H1 (cell line): ENCODE measurements at regions not wholly inside any gene's neighbourhood (a gene's known extent, or its start where the extent isn't known, plus 50 kb on each side); places are given as distances from the start of the nearest gene placed in this dataset.

ENCODE experiments used
- CTCF ChIA-PET: fragments of 300-600 bp; sonication (Branson Sonifier 250); formaldehyde crosslinking; loops from one replicate; lab custom pipeline; 2021; ENCODE audit not compliant: partially characterized antibody; lab: Charles Lee
- POLR2A ChIA-PET: fragments of 300-600 bp; sonication (Branson Sonifier 250); formaldehyde crosslinking; loops from one replicate; lab custom pipeline; 2021; ENCODE audit warnings: inconsistent platforms; ENCODE audit not compliant: partially characterized antibody; lab: Charles Lee
- DNase-seq, 2 experiments: peaks; one replicate each; pipeline versions ENCODE4 v3.0.0 to v3.0.0-alpha.2; 2010 to 2022; ENCODE audit warnings: low spot score in 2 of 2, low read depth in 1 of 2, mixed read lengths in 1 of 2
- FAIRE-seq: peaks from 2 replicates; lab custom pipeline; 2011; peaks lifted over from hg19 to GRCh38; lab: Jason Lieb, UNC
- H2AFZ ChIP-seq: 2 replicates; pipeline ENCODE4 v1.8.1; 2012; ENCODE audit warnings: low read length, inconsistent platforms
- H2AK5ac ChIP-seq: 2 replicates; pipeline ENCODE4 v1.6.1; 2013; ENCODE audit warnings: low read depth, low read length
- H2BK120ac ChIP-seq: replicated peaks from 2 replicates; pipeline ENCODE3; 2013; ENCODE audit warnings: low read depth, low read length, inconsistent platforms
- H2BK12ac ChIP-seq: 2 replicates; pipeline ENCODE4 v1.6.1; 2013; ENCODE audit warnings: low read depth, low read length
- H2BK15ac ChIP-seq: 2 replicates; pipeline ENCODE4 v1.6.1; 2013; ENCODE audit warnings: low read length
- H2BK20ac ChIP-seq: 2 replicates; pipeline ENCODE4 v1.6.1; 2013; ENCODE audit warnings: low read length
- H2BK5ac ChIP-seq: 2 replicates; pipeline ENCODE4 v1.6.1; 2013; ENCODE audit warnings: low read depth, low read length
- H3K14ac ChIP-seq: 2 replicates; pipeline ENCODE4 v1.6.1; 2013; ENCODE audit warnings: inconsistent platforms; ENCODE audit not compliant: insufficient read length
- H3K18ac ChIP-seq: 2 replicates; pipeline ENCODE4 v1.6.1; 2013; ENCODE audit warnings: low read length; ENCODE audit errors: extremely low read depth
- H3K23ac ChIP-seq: 2 replicates; pipeline ENCODE4 v1.6.1; 2013; ENCODE audit warnings: inconsistent platforms; ENCODE audit not compliant: insufficient read length
- H3K23me2 ChIP-seq: 2 replicates; pipeline ENCODE4 v1.6.1; 2013; ENCODE audit warnings: low read depth, low read length
- H3K27ac ChIP-seq: 2 replicates; pipeline ENCODE4 v1.6.1; 2011; ENCODE audit warnings: low read depth, low read length, inconsistent platforms
- H3K27me3 ChIP-seq, 4 experiments: replicated peaks in 1 of 4; 1 replicate in 1 of 4; 2 replicates in 3 of 4; pipeline versions ENCODE4 v1.6.1 to v1.8.1; 2011 to 2013; ENCODE audit warnings: low read length in 3 of 4, mild to moderate bottlenecking in 3 of 4, inconsistent platforms in 2 of 4, mixed read lengths in 2 of 4, moderate library complexity in 1 of 4; ENCODE audit not compliant: control insufficient read depth in 3 of 4, insufficient read depth in 3 of 4; ENCODE audit errors: extremely low read depth in 1 of 4
- H3K36me3 ChIP-seq, 4 experiments: 2 replicates each; pipeline versions ENCODE4 v1.6.1 to v1.8.1; 2011 to 2013; ENCODE audit warnings: mild to moderate bottlenecking in 4 of 4, low read length in 3 of 4, moderate library complexity in 2 of 4, control low read depth in 1 of 4, inconsistent platforms in 1 of 4; ENCODE audit not compliant: insufficient read depth in 4 of 4, control insufficient read depth in 2 of 4
- H3K4ac ChIP-seq: replicated peaks from 2 replicates; pipeline ENCODE3; 2013; ENCODE audit warnings: low read length, low read depth, mixed read lengths, inconsistent platforms; ENCODE audit not compliant: insufficient read length
- H3K4me1 ChIP-seq, 4 experiments: replicated peaks in 1 of 4; 1 replicate in 1 of 4; 2 replicates in 3 of 4; pipeline versions ENCODE4 v1.6.1 to v1.8.1; 2011 to 2013; ENCODE audit warnings: low read length in 3 of 4, inconsistent platforms in 2 of 4, mixed read lengths in 1 of 4; ENCODE audit not compliant: insufficient read depth in 4 of 4, control insufficient read depth in 3 of 4
- H3K4me2 ChIP-seq, 2 experiments: 2 replicates each; pipeline versions ENCODE4 v1.6.1 to v1.8.1; 2011 to 2013; ENCODE audit warnings: low read depth in 2 of 2, low read length in 2 of 2, control low read depth in 1 of 2, inconsistent platforms in 1 of 2, mild to moderate bottlenecking in 1 of 2; ENCODE audit not compliant: insufficient read depth in 1 of 2
- H3K4me3 ChIP-seq, 4 experiments: fragments of 200-600, 300-600 bp in 1 of 4; sonication (generic), shearing (Covaris generic), sonication (Bioruptor Twin) in 1 of 4; 2 replicates each; pipeline versions ENCODE4 v1.5.1 to v1.8.1; 2011 to 2016; ENCODE audit warnings: low read length in 4 of 4, low read depth in 3 of 4, control low read depth in 2 of 4, inconsistent platforms in 2 of 4, mild to moderate bottlenecking in 2 of 4, mixed read lengths in 1 of 4, moderate library complexity in 1 of 4; ENCODE audit not compliant: insufficient read depth in 2 of 4; ENCODE audit errors: extremely low read depth in 1 of 4
- H3K56ac ChIP-seq: replicated peaks from 2 replicates; pipeline ENCODE3; 2013; ENCODE audit warnings: low read depth, mild to moderate bottlenecking, mixed read lengths, low read length, inconsistent platforms; ENCODE audit not compliant: insufficient read length
- H3K79me1 ChIP-seq: 2 replicates; pipeline ENCODE4 v1.6.1; 2013; ENCODE audit warnings: low read depth, low read length, control low read depth
- H3K79me2 ChIP-seq, 2 experiments: 2 replicates each; pipeline versions ENCODE4 v1.6.1 to v1.8.1; 2012 to 2013; ENCODE audit warnings: low read length in 2 of 2, mild to moderate bottlenecking in 2 of 2, inconsistent platforms in 1 of 2; ENCODE audit not compliant: insufficient read depth in 2 of 2, control insufficient read depth in 1 of 2
- H3K9ac ChIP-seq, 4 experiments: replicated peaks in 1 of 4; 1 replicate in 1 of 4; 2 replicates in 3 of 4; pipeline versions ENCODE4 v1.6.1 to v1.8.1; 2011 to 2013; ENCODE audit warnings: low read depth in 3 of 4, low read length in 3 of 4, control low read depth in 2 of 4, mild to moderate bottlenecking in 2 of 4, moderate library complexity in 2 of 4, inconsistent platforms in 1 of 4; ENCODE audit errors: extremely low read depth in 1 of 4
- H3K9me3 ChIP-seq, 2 experiments: 2 replicates each; pipeline versions ENCODE4 v1.6.1 to v1.8.1; 2012 to 2013; ENCODE audit warnings: mild to moderate bottlenecking in 2 of 2, moderate library complexity in 2 of 2, control low read depth in 1 of 2, inconsistent platforms in 1 of 2, low read depth in 1 of 2, low read length in 1 of 2, mixed read lengths in 1 of 2; ENCODE audit not compliant: insufficient read depth in 2 of 2
- H4K20me1 ChIP-seq, 2 experiments: replicated peaks in 1 of 2; 2 replicates each; pipeline versions ENCODE3 to v1.8.1; 2011 to 2013; ENCODE audit warnings: inconsistent platforms in 2 of 2, low read length in 2 of 2, mild to moderate bottlenecking in 1 of 2; ENCODE audit not compliant: insufficient read depth in 2 of 2, control insufficient read depth in 1 of 2
- H4K5ac ChIP-seq: 2 replicates; pipeline ENCODE4 v1.6.1; 2013; ENCODE audit warnings: low read length, low read depth, mixed read lengths, inconsistent platforms; ENCODE audit not compliant: insufficient read length
- H4K8ac ChIP-seq: 2 replicates; pipeline ENCODE4 v1.8.0; 2013; ENCODE audit warnings: mild to moderate bottlenecking, moderate library complexity, low read length, inconsistent platforms; ENCODE audit not compliant: insufficient read depth; ENCODE audit errors: extremely low read depth
- H4K91ac ChIP-seq: replicated peaks from 2 replicates; pipeline ENCODE3; 2013; ENCODE audit warnings: low read length, mixed read lengths, inconsistent platforms; ENCODE audit not compliant: insufficient read length
- BCL11A ChIP-seq, 2 experiments: IDR thresholded peaks; one replicate each; pipeline ENCODE4 v1.6.1; 2011; ENCODE audit warnings: low read depth in 2 of 2, low read length in 2 of 2, mild to moderate bottlenecking in 2 of 2
- E2F6 ChIP-seq: IDR thresholded peaks from 2 replicates; pipeline ENCODE4 v1.6.1; 2012; ENCODE audit warnings: inconsistent platforms
- JUN ChIP-seq: IDR thresholded peaks from 2 replicates; pipeline ENCODE4 v1.6.1; 2011; ENCODE audit warnings: low read depth, mild to moderate bottlenecking, improper control_type of control experiment, low read length
- KDM1A ChIP-seq: fragments of 200-600, 300-600 bp; sonication (generic); IDR thresholded peaks from 2 replicates; pipeline ENCODE4 v1.7.1; 2016; ENCODE audit warnings: mild to moderate bottlenecking, low read length, borderline replicate concordance
- RNF2 ChIP-seq: fragments of 200-900, 300-1000 bp; sonication (generic); IDR thresholded peaks from 2 replicates; pipeline ENCODE4 v1.7.1; 2016; ENCODE audit warnings: borderline replicate concordance, low read depth, mild to moderate bottlenecking, antibody characterized with exemption, low read length; ENCODE audit not compliant: poor library complexity, severe bottlenecking; ENCODE audit errors: missing control alignments
- RXRA ChIP-seq: IDR thresholded peaks from 2 replicates; pipeline ENCODE4 v1.6.1; 2011; ENCODE audit warnings: low read depth, mild to moderate bottlenecking, low read length, moderate library complexity; ENCODE audit not compliant: insufficient read depth
- SIRT6 ChIP-seq: IDR thresholded peaks from one replicate; pipeline ENCODE4 v1.7.1; 2012; ENCODE audit warnings: low read length, inconsistent platforms
- SP2 ChIP-seq: IDR thresholded peaks from 2 replicates; pipeline ENCODE4 v1.6.1; 2012; ENCODE audit warnings: mild to moderate bottlenecking, low read length, inconsistent platforms
- TCF12 ChIP-seq: IDR thresholded peaks from 2 replicates; pipeline ENCODE4 v1.6.1; 2011; ENCODE audit warnings: low read depth, mild to moderate bottlenecking, low read length
- WGBS, 2 experiments: shearing (Covaris generic) in 1 of 2; methylation state at CpG; one replicate each; pipeline versions ENCODE4 v1.1.6 to v1.1.7; 2013 to 2015; ENCODE audit warnings: low lambda C conversion rate in 2 of 2, mixed read lengths in 2 of 2, inconsistent platforms in 1 of 2, low coverage in 1 of 2, missing lambda C conversion rate in 1 of 2; ENCODE audit not compliant: insufficient replicate concordance in 2 of 2, insufficient coverage in 1 of 2, insufficient read length in 1 of 2; ENCODE audit errors: extremely low coverage in 1 of 2, missing lambda C conversion rate in 1 of 2; 5-methylcytosine and 5-hydroxymethylcytosine counted together

- H3K56ac ChIP-seq = no peak overlapping the region
- no peak for FAIRE-seq
Measured at GRCh38 chr13:37277435-37278144, 172.1 kb upstream of the CSNK1A1L start.

More at GRCh38 chr13:37277435-37278144, 172.1 kb upstream of the CSNK1A1L start:
- Histone ChIP-seq H3K4me2 (no peak overlapping the region), H3K79me1 (no peaks in the 10 kb centered on the region), H2BK5ac (no peak overlapping the region), H3K23ac (no peak overlapping the region), H2AK5ac (no peak overlapping the region), H4K5ac (no peak overlapping the region), H3K27me3 (no peaks in the 10 kb centered on the region), H2BK15ac (no peak overlapping the region), H3K9me3 (peaks cover 4 to 6% of the 10 kb centered on the region in 2 experiments; a peak in 2 of 4 replicates), H3K4me1 (no peaks in the 10 kb centered on the region), H3K36me3 (no peaks in the 10 kb centered on the region), H3K79me2 (no peaks in the 10 kb centered on the region), H4K8ac (no peak overlapping the region), H2AFZ (no peak overlapping the region), H3K4ac (no peak overlapping the region), H3K14ac (no peak overlapping the region), H3K9ac (no peak overlapping the region; a peak in 1 of 7 replicates), H3K18ac (no peak overlapping the region), H3K4me3 (no peak overlapping the region), H2BK12ac (no peak overlapping the region), H4K20me1 (no peaks in the 10 kb centered on the region), H2BK120ac (no peak overlapping the region), H2BK20ac (no peak overlapping the region), H3K23me2 (no peaks in the 10 kb centered on the region), H3K27ac (no peak overlapping the region), H4K91ac (no peak overlapping the region)
- ChIA-PET POLR2A (no interaction called here), CTCF (interaction anchor here (0.6 kb wide), 2 partner anchors 261 to 291 kb away, joined by 3 read pairs; no protein-coding TSS in a partner anchor)
- TF ChIP-seq RXRA (no peak), TCF12 (no peak), SIRT6 (no peak), KDM1A (no peak), E2F6 (no peak), BCL11A (IDR thresholded peaks at IDR 0.05; ENCODE audit: low read depth in 2 of 2, low read length in 2 of 2) (no peak), SP2 (no peak), JUN (no peak), RNF2 (no peak)
- WGBS, 2 experiments = 58% methylated on average over 3 of the region's 3 CpGs; no CpG with 5 or more reads in 1 of the 2 experiments
- DNase-seq = no peak
